ENCODE measurements at regions not wholly inside any gene's neighbourhood (a gene's known extent, or its start where the extent isn't known, plus 50 kb on each side); places are given as distances from the start of the nearest gene placed in this dataset.

- Histone ChIP-seq H3K4me1 (ENCODE audit: insufficient read depth, low read length) (no peaks in the 10 kb centered on the region), H3K36me3 (ENCODE audit: insufficient read depth, low read depth, low read length) (no peaks in the 10 kb centered on the region), H3K9ac (ENCODE audit: low read depth, low read length) (no peak overlapping the region)
These were observed 89.2 kb downstream of the AREG start for GRCh38 chr4:74534121-74534520.

GRCh38 chr4:74534936-74535335 lies 90.0 kb downstream of the AREG start:
- no peak overlapping the region for H3K27ac ChIP-seq (ENCODE audit: low read length)
- H3K4me1 ChIP-seq (ENCODE audit: insufficient read depth, low read length) = no peaks in the 10 kb centered on the region
- no peak overlapping the region for H3K9ac ChIP-seq (ENCODE audit: low read depth, low read length)
- no peaks in the 10 kb centered on the region for H3K36me3 ChIP-seq (ENCODE audit: insufficient read depth, low read depth, low read length)
- no peaks in the 10 kb centered on the region for H3K9me3 ChIP-seq (ENCODE audit: insufficient read depth, low read depth, low read length)
- H3K4me3 ChIP-seq (ENCODE audit: low read length) = no peak overlapping the region
- H3K27me3 ChIP-seq (ENCODE audit: insufficient read depth, low read length) = no peaks in the 10 kb centered on the region

More at GRCh38 chr4:74534121-74534520, 89.2 kb downstream of the AREG start:
- Histone ChIP-seq H3K4me3 (ENCODE audit: low read length) (no peak overlapping the region), H3K27me3 (ENCODE audit: insufficient read depth, low read length) (no peaks in the 10 kb centered on the region), H3K27ac (ENCODE audit: low read length) (no peak overlapping the region), H3K9me3 (ENCODE audit: insufficient read depth, low read depth, low read length) (no peaks in the 10 kb centered on the region)

DNA sequence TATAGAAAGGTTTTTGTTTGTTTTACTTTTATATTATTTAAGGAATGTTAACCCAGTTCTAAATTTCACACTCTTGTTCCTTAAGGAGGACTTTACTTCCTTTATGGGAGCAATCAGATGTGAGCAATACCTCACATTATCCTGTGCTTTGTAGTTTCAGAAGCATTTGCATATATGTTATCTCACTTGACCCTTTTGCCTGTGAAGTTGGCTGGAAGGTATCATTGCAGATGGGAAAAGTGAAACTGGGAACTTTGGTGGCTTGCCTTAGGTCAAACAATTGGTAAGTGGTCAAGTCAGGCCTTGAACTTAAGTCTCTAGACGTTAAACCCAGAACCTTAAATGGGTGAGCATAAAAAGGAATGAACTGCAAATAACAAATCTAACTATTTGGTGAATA lies 90.6 kb downstream of the AREG start:
- H3K9me3 ChIP-seq (ENCODE audit: insufficient read depth, low read depth, low read length) = no peaks in the 10 kb centered on the region
- H3K27ac ChIP-seq (ENCODE audit: low read length) = no peak overlapping the region
- H3K4me1 ChIP-seq (ENCODE audit: insufficient read depth, low read length) = no peaks in the 10 kb centered on the region
- H3K4me3 ChIP-seq (ENCODE audit: low read length) = no peak overlapping the region
- no peaks in the 10 kb centered on the region for H3K36me3 ChIP-seq (ENCODE audit: insufficient read depth, low read depth, low read length)
- no peaks in the 10 kb centered on the region for H3K27me3 ChIP-seq (ENCODE audit: insufficient read depth, low read length)
- no peak overlapping the region for H3K9ac ChIP-seq (ENCODE audit: low read depth, low read length)

- Histone ChIP-seq H3K4me3 (ENCODE audit: low read length) (no peak overlapping the region), H3K4me1 (ENCODE audit: insufficient read depth, low read length) (no peaks in the 10 kb centered on the region), H3K27ac (ENCODE audit: low read length) (no peak overlapping the region), H3K9me3 (ENCODE audit: insufficient read depth, low read depth, low read length) (no peaks in the 10 kb centered on the region), H3K9ac (ENCODE audit: low read depth, low read length) (no peak overlapping the region), H3K27me3 (ENCODE audit: insufficient read depth, low read length) (no peaks in the 10 kb centered on the region), H3K36me3 (ENCODE audit: insufficient read depth, low read depth, low read length) (no peaks in the 10 kb centered on the region)
These were observed 91.6 kb downstream of the AREG start for GRCh38 chr4:74536557-74536956.

- no peaks in the 10 kb centered on the region for H3K9me3 ChIP-seq (ENCODE audit: insufficient read depth, low read depth, low read length)
- H3K27ac ChIP-seq (ENCODE audit: low read length) = no peak overlapping the region
- no peak overlapping the region for H3K4me3 ChIP-seq (ENCODE audit: low read length)
- no peaks in the 10 kb centered on the region for H3K36me3 ChIP-seq (ENCODE audit: insufficient read depth, low read depth, low read length)
- no peak overlapping the region for H3K9ac ChIP-seq (ENCODE audit: low read depth, low read length)
- H3K4me1 ChIP-seq (ENCODE audit: insufficient read depth, low read length) = no peaks in the 10 kb centered on the region
- H3K27me3 ChIP-seq (ENCODE audit: insufficient read depth, low read length) = no peaks in the 10 kb centered on the region
These were observed 92.5 kb downstream of the AREG start for GRCh38 chr4:74537459-74537858.

DNA sequence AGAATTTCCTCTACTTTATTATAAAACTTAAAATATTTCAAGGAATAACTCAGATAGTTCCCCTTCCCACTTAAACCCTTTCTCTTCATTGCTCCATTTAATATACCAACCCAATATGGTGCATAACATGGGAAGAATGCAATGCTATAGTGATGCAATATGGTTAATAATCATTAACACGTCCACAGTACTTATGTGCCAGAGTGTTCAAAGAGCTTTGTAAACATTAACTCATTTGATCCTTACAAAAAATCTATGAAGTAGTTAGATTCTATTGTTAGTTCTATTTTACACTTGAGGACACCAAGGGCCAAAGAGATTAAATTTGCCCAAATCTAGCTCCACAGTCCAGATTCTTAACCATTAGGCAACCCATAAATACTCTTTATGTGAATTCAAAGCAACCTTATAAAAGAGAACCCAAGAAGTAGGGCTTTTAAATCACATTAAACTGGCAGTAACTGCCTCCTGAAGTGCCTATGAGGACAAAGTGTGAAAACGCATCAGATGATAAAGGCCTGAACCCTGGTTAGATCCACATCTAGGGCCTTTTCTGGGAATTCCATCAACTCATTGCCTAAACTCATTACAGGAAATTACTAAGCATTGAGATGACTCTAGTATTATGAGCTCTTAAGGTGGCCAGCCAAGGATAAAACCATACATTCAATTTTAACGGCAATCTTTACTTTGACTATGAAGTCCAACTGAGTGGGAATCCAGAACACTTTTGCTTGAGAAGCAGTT lies 94.3 kb downstream of the AREG start:
- Histone ChIP-seq H3K27ac (ENCODE audit: low read length) (no peak overlapping the region), H3K36me3 (ENCODE audit: insufficient read depth, low read depth, low read length) (no peaks in the 10 kb centered on the region), H3K4me3 (ENCODE audit: low read length) (no peak overlapping the region), H3K27me3 (ENCODE audit: insufficient read depth, low read length) (no peaks in the 10 kb centered on the region), H3K4me1 (ENCODE audit: insufficient read depth, low read length) (peaks cover 5% of the 10 kb centered on the region; the same call in 1 of the 2 replicates), H3K9me3 (ENCODE audit: insufficient read depth, low read depth, low read length) (no peaks in the 10 kb centered on the region), H3K9ac (ENCODE audit: low read depth, low read length) (no peak overlapping the region)

DNA sequence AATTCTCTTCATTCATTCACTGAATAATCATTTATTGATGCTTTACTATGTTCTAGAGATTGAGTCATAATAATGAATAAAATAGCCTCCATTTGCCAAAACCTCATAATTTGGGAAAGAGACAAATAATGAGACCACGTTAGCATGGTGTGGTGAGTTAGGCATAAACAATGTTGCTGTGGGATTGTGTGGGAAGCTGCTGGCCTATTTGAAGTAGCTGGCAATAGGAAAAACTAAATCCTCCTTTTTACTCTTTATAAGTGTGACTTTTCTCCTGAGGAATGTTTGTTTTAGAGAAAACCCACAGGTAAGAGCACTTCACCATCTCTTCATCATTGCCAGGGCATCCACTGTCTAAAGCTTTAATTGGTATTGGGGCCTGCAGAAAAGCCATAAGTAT lies 95.3 kb downstream of the AREG start:
- no peak overlapping the region for H3K9ac ChIP-seq (ENCODE audit: low read depth, low read length)
- H3K27ac ChIP-seq (ENCODE audit: low read length) = no peak overlapping the region

GRCh38 chr4:74541667-74542066 lies 96.7 kb downstream of the AREG start:
- Histone ChIP-seq H3K27me3 (ENCODE audit: insufficient read depth, low read length) (no peaks in the 10 kb centered on the region), H3K4me3 (ENCODE audit: low read length) (no peak overlapping the region), H3K9ac (ENCODE audit: low read depth, low read length) (no peak overlapping the region), H3K27ac (ENCODE audit: low read length) (no peak overlapping the region), H3K4me1 (ENCODE audit: insufficient read depth, low read length) (peaks cover 9% of the 10 kb centered on the region), H3K9me3 (ENCODE audit: insufficient read depth, low read depth, low read length) (no peaks in the 10 kb centered on the region), H3K36me3 (ENCODE audit: insufficient read depth, low read depth, low read length) (no peaks in the 10 kb centered on the region)

More for the DNA sequence above, 95.3 kb downstream of the AREG start:
- no peaks in the 10 kb centered on the region for H3K36me3 ChIP-seq (ENCODE audit: insufficient read depth, low read depth, low read length)
- no peaks in the 10 kb centered on the region for H3K27me3 ChIP-seq (ENCODE audit: insufficient read depth, low read length)
- peaks cover 5% of the 10 kb centered on the region; the same call in 1 of the 2 replicates for H3K4me1 ChIP-seq (ENCODE audit: insufficient read depth, low read length)
- H3K4me3 ChIP-seq (ENCODE audit: low read length) = no peak overlapping the region
- H3K9me3 ChIP-seq (ENCODE audit: insufficient read depth, low read depth, low read length) = no peaks in the 10 kb centered on the region

DNA sequence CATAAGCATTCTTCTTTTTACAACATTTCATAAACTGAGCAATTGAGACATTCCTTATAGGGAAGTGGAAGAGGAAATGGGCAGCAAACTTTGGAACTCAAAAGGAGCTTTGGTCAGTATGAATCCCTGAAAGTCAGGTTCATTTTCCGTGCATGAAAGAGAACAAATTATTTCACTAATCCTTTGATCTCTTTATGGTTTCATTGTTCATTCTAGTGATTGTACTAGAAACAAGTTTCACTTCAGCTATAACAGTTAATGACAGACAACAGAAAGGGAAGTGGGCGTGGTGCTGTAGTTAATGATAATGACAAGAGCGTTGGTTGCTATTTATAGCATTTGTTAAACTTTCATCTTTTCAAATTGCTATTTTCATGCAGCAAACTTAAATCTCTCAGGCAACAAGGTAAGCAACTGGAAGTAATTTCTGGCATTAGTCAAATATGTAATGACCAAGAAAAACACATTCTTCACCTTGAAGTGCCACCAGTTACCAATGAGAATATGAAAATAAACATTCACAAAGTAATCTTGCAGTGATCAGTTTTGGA lies 98.4 kb downstream of the AREG start:
- Histone ChIP-seq H3K36me3 (ENCODE audit: insufficient read depth, low read depth, low read length) (no peaks in the 10 kb centered on the region), H3K27me3 (ENCODE audit: insufficient read depth, low read length) (no peaks in the 10 kb centered on the region), H3K9ac (ENCODE audit: low read depth, low read length) (no peak overlapping the region), H3K4me1 (ENCODE audit: insufficient read depth, low read length) (peaks cover 9% of the 10 kb centered on the region), H3K4me3 (ENCODE audit: low read length) (no peak overlapping the region), H3K9me3 (ENCODE audit: insufficient read depth, low read depth, low read length) (no peaks in the 10 kb centered on the region), H3K27ac (ENCODE audit: low read length) (no peak overlapping the region)

DNA sequence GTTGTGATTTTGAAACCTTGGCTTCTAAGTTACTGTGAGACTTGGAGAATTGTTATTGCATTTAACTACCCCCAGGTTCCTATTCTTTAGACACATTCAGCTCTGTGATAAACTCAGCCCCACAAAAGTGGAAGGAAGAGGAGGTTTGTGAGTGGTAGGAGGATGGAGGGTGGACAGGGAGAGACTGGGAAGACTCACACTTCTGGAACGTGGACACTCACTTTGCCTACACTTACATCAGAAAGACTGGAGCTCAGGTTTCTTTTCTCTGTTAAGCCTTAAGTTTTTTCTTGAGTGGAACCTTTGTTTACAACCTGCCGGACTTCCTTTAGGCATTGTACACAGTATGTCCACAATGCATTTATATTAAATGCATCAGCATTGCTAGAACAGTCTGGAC lies 99.0 kb downstream of the AREG start:
- peaks cover 9% of the 10 kb centered on the region for H3K4me1 ChIP-seq (ENCODE audit: insufficient read depth, low read length)
- H3K9ac ChIP-seq (ENCODE audit: low read depth, low read length) = no peak overlapping the region
- no peaks in the 10 kb centered on the region for H3K27me3 ChIP-seq (ENCODE audit: insufficient read depth, low read length)
- no peak overlapping the region for H3K27ac ChIP-seq (ENCODE audit: low read length)
- H3K36me3 ChIP-seq (ENCODE audit: insufficient read depth, low read depth, low read length) = no peaks in the 10 kb centered on the region
- no peaks in the 10 kb centered on the region for H3K9me3 ChIP-seq (ENCODE audit: insufficient read depth, low read depth, low read length)
- H3K4me3 ChIP-seq (ENCODE audit: low read length) = no peak overlapping the region

- Histone ChIP-seq H3K27ac (ENCODE audit: low read length) (no peak overlapping the region), H3K27me3 (ENCODE audit: insufficient read depth, low read length) (no peaks in the 10 kb centered on the region), H3K4me1 (ENCODE audit: insufficient read depth, low read length) (peaks cover 9% of the 10 kb centered on the region), H3K36me3 (ENCODE audit: insufficient read depth, low read depth, low read length) (no peaks in the 10 kb centered on the region), H3K9ac (ENCODE audit: low read depth, low read length) (no peak overlapping the region), H3K4me3 (ENCODE audit: low read length) (no peak overlapping the region), H3K9me3 (ENCODE audit: insufficient read depth, low read depth, low read length) (no peaks in the 10 kb centered on the region)
These were observed 99.9 kb downstream of the AREG start for GRCh38 chr4:74544655-74545361.

DNA sequence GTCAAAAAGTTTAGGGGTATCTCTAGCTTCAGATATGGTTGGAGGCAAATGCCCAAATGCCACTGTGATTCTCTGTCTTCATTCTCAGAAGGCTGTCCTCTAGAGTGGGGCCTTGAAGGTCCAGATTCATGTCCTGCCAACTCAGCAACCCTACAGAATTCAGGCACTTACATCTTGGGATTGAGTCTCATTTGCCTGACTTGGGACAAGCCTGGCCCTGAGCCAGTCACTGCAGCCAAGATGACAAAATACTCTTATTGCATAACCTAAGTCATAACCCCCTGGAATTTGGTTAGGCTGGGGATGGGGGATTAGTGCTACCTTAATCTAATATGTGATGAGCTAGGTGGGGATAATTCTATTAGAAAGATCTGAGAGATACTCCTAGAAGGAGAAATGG lies 100.5 kb downstream of the AREG start:
- Histone ChIP-seq H3K4me1 (ENCODE audit: insufficient read depth, low read length) (peaks cover 9% of the 10 kb centered on the region), H3K9ac (ENCODE audit: low read depth, low read length) (no peak overlapping the region), H3K36me3 (ENCODE audit: insufficient read depth, low read depth, low read length) (no peaks in the 10 kb centered on the region), H3K4me3 (ENCODE audit: low read length) (no peak overlapping the region), H3K9me3 (ENCODE audit: insufficient read depth, low read depth, low read length) (no peaks in the 10 kb centered on the region), H3K27me3 (ENCODE audit: insufficient read depth, low read length) (no peaks in the 10 kb centered on the region), H3K27ac (ENCODE audit: low read length) (no peak overlapping the region)
